Suppressor macrophage treated with lipopolysaccharide for 4 hours (primary cell): ENCODE measurements at regions not wholly inside any gene's neighbourhood (a gene's known extent, or its start where the extent isn't known, plus 50 kb on each side); places are given as distances from the start of the nearest gene placed in this dataset.

ENCODE experiments used
- DNase-seq: peaks from one replicate; pipeline ENCODE4 v3.0.0-alpha.2; 2020

DNA sequence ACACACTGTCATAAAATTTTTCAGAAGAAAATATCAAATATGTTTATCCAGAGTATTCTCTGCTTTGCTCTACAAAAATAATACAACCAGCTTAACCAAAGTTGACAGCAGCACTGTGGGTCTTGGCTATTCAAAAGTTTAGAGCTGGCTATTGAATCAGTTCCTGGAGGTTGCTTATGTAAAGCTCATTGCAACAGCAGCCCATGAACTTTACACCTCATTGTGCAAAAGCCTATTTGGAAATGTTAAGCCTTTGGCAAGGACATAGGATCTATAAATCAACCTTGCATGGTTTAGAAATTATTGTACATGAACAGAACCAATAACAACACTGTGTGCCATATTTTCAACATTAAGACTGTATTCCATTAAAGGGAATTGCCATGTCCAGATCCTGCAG, 714.9 kb downstream of the ADGRL2 start:
- DNase-seq = no peak

DNA sequence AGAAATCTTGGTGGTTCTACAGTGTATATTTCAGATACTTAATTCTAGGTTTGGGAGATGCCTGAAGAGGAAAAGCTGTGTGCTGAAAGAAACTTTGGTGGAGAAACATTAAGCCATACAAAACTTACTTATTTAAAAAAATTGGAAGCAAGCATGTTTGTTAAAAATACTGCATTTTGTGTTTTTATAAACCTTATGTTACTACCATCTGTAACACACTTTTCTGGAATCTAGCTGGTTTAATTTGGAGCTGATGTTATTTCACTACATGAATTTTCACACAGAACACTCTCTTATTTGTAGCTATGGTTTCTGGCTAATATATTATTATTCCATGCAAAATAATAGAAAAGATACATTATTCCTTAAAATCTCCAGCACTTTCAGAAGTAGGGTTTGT, 710.7 kb downstream of the ADGRL2 start:
- no peak for DNase-seq

DNA sequence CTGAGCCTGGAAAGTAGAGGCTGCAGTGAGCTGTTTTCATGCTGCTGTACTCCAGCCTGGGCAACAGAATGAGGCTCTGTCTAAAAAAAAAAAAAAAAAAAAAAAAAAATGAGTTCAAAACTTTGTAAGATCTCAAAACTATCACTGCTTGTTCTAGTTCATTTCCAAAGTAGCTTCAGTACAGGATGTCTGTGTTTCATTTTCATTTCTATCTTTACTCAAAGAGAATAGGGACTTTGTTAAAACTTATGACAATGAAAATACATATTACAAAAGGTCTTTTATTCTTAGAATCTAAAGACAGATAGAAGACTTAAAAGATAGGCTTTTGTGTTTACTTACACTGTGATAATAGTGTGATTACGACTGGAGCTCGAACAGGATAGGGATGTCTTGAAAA, 709.7 kb downstream of the ADGRL2 start:
- DNase-seq = no peak

DNA sequence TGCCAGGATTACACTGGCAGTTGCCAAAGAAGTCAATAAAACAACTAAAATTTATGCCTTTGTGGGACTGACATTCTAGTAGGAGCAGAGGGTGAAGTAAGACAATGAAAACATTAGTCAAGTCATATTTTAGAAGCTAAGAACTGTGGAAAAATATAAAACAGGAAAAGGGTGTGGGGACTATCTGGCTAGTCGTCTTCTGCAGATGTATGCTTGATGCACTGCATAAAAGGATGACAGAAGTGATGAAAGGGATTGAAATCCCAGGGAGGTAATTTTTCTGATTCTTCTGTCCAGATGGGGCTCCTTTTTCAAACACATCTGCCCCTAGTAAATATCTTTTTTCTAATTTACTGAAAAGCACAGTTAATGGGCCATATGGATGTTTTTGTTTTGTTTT, 706.3 kb downstream of the ADGRL2 start:
- no peak for DNase-seq

GRCh38 chr1:82503822-82504221, 703.1 kb downstream of the ADGRL2 start:
- no peak for DNase-seq

DNA sequence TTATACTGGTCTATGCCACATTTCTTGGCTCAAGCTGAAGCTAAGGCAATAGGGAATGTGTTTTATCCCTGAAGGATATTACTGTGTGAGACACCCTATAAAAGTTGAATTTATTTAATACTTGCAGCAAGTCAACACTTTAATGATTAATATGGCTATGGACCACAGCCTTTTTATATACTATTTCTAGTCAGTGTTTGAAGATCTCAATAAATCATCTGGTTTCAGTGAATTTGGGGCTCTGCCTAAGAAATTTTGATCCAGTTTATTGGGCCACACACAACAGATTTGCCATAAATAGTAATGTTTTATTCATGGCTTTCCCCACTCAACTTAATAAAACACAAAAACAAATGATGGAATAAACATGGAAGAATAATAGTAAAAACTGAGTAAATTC, 698.3 kb downstream of the ADGRL2 start:
- DNase-seq = no peak

- DNase-seq = no peak
Measured at GRCh38 chr1:82494117-82494516, 693.4 kb downstream of the ADGRL2 start.

- no peak for DNase-seq
Measured at GRCh38 chr1:82492159-82492558, 691.4 kb downstream of the ADGRL2 start.

DNA sequence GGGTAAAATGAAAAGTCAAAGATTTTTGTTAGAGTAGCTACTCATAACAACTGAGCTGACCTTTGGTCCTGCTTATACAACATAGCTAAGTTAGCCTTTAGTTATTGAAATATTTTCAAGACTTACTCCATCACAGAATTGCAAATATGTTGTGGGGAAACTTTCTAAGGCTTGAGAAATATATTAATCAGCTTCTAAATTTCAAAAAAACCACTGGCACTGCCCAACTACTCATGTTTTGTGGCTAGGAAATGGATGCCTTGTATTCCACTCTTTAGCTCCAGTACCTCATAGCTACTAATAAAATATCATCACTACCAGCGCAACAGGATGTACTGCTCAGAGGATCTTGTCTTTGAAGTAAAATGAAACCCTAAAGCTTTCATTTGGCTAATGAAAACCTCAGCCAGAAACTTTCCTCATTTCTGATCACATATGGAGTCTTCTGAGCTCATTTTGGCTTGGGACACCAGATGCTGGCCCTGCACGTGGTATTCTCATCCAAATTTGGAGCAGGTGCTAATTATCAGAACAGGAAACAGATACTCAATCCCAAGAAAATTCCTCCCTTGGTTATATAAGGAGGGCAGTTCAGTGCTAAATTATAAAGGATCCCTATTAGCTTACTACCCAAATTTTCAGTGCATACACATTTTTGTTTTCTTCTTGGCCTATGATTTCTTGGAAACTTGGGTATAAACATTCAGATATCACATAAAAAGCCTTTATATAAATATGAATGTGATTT, 690.7 kb downstream of the ADGRL2 start:
- DNase-seq = no peak

DNA sequence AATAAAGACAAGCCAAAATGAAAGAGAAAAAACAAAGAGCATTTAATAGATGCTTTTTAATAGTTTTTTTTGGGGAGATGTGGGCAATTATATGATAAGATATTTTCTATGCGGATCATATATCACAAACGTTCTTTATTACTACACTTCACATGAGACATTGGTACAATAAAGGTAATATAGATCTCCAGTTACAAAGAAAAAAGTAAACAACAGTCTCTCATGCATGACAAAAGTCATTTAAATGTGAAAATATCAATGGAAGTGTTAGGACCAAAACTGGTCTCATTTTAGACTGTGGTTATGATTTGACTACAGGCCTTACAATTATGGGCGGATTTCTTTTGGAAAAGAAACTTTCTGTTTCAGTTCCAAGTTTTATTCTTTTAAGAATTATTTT, 687.0 kb downstream of the ADGRL2 start:
- no peak for DNase-seq

DNA sequence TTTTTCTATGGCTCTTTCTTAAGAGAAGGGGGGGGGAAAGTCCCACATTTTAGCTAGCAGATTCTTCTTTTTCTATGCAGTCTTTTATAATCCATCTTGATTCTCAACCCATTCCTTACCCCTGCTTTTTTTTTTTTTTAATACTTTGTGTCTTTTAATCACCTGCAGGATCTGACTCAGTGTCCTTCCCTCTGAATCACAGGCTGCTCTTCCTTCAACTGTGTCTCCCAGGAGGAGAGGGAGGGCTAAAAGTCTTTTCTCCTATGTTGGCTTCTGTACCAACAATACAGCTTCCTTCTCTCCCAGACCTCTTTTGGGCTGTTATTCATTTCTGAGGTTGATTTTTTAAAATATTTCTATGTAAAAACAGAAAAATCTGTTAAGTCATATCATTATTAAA, 686.2 kb downstream of the ADGRL2 start:
- no peak for DNase-seq

DNA sequence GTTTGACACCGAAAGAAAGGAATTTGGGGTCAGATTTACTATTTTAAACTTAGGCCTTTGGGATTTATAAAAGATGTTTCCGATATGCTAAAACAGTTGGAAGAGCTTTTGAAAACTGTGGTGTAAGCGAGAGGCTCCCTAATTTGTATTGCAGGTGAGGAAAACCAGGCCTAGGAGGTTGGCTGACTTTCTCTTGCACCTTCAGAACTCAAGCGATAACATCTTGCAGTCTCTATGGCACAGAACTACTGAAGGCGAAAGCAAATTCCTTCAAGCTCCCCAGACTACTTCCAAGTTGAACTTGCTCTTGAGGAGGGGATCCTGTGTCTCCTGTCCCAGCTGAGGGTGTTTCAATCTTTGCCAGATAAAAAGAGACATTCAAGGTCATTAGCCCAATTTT, 685.7 kb downstream of the ADGRL2 start:
- DNase-seq = no peak

- no peak for DNase-seq
Measured at GRCh38 chr1:82485591-82486369, 685.0 kb downstream of the ADGRL2 start.

DNA sequence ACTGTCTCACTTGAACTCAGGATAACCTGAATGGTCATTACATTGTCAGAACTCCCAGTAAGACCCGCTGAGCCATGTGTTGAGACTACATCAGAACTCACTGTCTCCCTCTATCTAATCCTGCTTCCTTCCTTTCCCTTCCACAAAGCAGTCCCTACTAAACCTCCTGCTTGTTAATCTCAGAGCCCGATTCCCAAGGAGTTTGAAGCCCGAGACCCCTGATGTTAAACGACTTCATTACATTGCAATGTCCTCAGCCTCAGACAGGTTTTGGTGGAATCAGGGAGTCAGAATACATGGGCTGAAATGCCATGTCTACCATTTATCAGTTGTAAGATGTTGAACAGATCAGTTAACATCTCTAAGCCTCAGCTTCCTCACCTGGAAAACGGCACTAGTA, 682.4 kb downstream of the ADGRL2 start:
- no peak for DNase-seq

- DNase-seq = no peak
Measured at GRCh38 chr1:82478916-82479315, 678.2 kb downstream of the ADGRL2 start.

GRCh38 chr1:82472489-82473131, 671.9 kb downstream of the ADGRL2 start:
- no peak for DNase-seq

DNA sequence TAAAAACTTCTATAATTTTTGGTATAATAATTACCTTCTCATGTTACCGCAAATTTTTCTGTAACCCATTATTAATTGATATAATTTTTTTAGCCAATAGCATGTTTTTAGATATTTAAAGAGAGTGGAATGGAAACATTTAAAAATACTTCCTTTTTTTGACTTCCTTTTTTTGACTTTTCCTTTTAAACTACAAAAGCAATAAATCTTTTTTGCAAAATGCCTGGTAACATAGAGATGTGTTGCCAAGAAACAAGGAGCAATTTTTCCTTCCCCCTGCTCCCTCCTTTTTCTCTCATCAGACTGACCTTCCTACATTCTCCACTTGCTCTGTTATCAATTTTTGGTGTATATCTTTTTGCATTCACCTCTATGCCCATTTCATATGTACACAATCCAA, 666.2 kb downstream of the ADGRL2 start:
- peak; percentile 5 for DNase-seq

DNA sequence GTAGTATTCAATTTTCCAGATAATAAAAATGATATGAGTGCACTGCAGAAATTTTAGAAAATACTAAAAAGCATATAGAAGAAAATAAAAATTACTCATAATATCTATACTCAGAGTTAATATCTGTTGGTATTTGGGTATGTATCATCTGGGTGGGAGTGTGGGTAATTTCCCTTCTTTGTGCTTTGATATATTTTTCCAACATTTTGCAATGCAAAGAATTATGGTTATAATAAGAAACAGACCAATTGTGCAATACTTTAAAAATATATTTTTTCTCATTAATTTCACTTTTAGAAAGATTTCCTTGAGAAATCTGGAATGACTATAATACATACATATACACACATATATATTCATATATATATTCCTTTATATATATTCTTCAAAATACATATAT, 665.7 kb downstream of the ADGRL2 start:
- DNase-seq = peak; percentile 42

DNA sequence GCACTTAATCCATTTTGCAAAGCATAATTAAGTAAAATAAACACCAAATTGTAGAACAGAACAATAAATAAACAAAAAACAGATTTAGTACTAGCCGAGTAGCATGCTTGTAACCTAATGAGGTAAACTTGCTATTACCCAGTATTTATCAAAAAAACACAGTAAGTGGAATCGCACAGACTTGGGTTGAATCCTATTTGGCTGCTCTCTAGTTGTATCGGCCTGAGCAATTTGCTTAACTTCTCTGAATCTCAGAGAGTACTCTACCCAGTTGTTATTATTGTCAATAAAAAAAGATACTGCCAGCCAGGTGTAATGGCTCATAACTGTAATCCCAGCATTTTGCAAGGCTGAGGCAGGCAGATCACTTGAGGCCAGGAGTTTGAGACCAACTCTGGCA, 664.3 kb downstream of the ADGRL2 start:
- no peak for DNase-seq

DNA sequence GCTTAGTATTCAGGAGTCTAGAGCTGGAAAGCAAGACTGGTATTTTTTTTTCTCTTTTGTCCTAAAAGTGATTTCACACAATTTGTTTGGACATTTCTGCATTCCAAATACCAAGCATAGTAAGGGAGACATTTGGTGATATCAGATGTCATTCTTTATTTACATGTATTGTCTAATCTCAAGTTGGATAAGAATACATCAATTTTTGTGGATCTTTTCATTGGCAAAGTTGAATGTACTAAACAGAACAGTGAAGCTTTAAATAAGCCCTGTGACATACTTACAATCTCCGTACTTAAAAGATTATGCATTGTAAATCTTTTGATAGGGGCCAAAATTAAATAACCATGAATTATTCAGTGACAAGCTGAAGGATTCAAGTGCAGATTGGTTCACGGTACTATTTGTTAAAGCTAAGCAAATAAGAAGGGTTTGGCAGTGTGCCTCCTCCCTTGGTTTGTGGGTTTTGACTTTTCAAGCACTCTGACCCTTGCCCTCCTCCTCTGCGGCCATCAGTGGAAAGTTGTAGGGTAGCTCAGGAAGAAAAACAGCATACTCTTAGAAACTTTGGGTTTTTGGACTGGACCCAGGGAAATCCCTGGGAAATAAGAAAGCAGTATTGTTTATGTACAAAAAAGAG, 663.7 kb downstream of the ADGRL2 start:
- DNase-seq = no peak

GRCh38 chr1:82463951-82464350, 663.2 kb downstream of the ADGRL2 start:
- DNase-seq = no peak

GRCh38 chr1:82462366-82462765, 661.6 kb downstream of the ADGRL2 start:
- no peak for DNase-seq

GRCh38 chr1:82455342-82455741, 654.6 kb downstream of the ADGRL2 start:
- no peak for DNase-seq

DNA sequence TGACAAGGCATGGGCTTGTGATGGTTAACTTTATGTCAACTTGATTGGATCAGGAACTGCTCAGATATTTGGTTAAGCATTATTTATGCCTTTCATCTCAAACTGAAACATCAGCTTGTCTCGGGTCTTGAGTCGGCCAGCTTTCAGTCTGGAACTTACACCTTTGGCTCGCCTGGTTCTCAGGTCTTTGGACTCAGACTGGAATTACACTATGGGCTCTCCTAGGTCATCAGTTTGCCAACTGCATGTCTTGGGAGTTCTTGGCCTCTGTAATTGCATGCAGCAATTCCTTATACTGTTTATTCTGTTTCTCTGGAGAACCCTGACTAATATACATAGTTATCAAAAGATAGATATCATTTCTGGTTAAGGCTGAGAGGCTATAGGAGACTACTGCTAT, 653.7 kb downstream of the ADGRL2 start:
- DNase-seq = no peak
